ENCODE measurements at regions not wholly inside any gene's neighbourhood (a gene's known extent, or its start where the extent isn't known, plus 50 kb on each side); places are given as distances from the start of the nearest gene placed in this dataset.

GRCh38 chr13:70604448-70604847 is 496.2 kb upstream of the KLHL1 start:
- Histone ChIP-seq H3K4me1 (no peaks in the 10 kb centered on the region), H3K4me3 (no peak overlapping the region), H3K9me3 (no peaks in the 10 kb centered on the region), H3K36me3 (no peaks in the 10 kb centered on the region), H3K27ac (no peak overlapping the region), H3K27me3 (no peaks in the 10 kb centered on the region)
- intact Hi-C loops (cut with DNase I; ENCODE audit: low total_unique reads), result no loop called here
- DNase-seq, result no peak
- WGBS, 2 donors (ENCODE audit: low coverage in 1 of 2), result 41 to 54% methylated on average over 4 of the region's 4 CpGs
- TF ChIP-seq POLR2AphosphoS5 (IDR thresholded peaks at IDR 0.05) (no peak), POLR2A (IDR thresholded peaks at IDR 0.05) (no peak), EP300 (IDR thresholded peaks at IDR 0.05; ENCODE audit: low read depth) (no peak), CTCF (IDR thresholded peaks at IDR 0.05) (no peak)
- in situ Hi-C loops (cut with MboI; ENCODE audit: low pct_ligation_motif_present in 1 of 4, low pct_unique_long_range_greater_than_20kb in 1 of 4, low sequenced_read_pairs in 3 of 4), result no loop called here

GRCh38 chr13:70593716-70594115 is 485.5 kb upstream of the KLHL1 start:
- H3K9me3 ChIP-seq, result no peaks in the 10 kb centered on the region
- H3K27ac ChIP-seq, result no peak overlapping the region
- no peaks in the 10 kb centered on the region for H3K36me3 ChIP-seq
- 48 to 71% methylated on average over 2 to 3 of the region's 3 CpGs for WGBS, 2 donors (ENCODE audit: low coverage in 1 of 2)
- intact Hi-C loops (cut with DNase I; ENCODE audit: low total_unique reads) (no loop called here), in situ Hi-C loops (cut with MboI; ENCODE audit: low pct_ligation_motif_present in 1 of 4, low pct_unique_long_range_greater_than_20kb in 1 of 4, low sequenced_read_pairs in 3 of 4) (no loop called here)
- H3K27me3 ChIP-seq, result no peaks in the 10 kb centered on the region
- TF ChIP-seq EP300 (IDR thresholded peaks at IDR 0.05; ENCODE audit: low read depth) (no peak), POLR2A (IDR thresholded peaks at IDR 0.05) (no peak), POLR2AphosphoS5 (IDR thresholded peaks at IDR 0.05) (no peak), CTCF (IDR thresholded peaks at IDR 0.05) (no peak)
- no peak for DNase-seq
- H3K4me1 ChIP-seq, result no peaks in the 10 kb centered on the region
- H3K4me3 ChIP-seq, result no peak overlapping the region

- WGBS, 2 donors (ENCODE audit: low coverage in 1 of 2), result 61 to 73% methylated on average over 3 to 4 of the region's 4 CpGs
- TF ChIP-seq POLR2A (IDR thresholded peaks at IDR 0.05) (no peak), EP300 (IDR thresholded peaks at IDR 0.05; ENCODE audit: low read depth) (no peak), POLR2AphosphoS5 (IDR thresholded peaks at IDR 0.05) (no peak), CTCF (IDR thresholded peaks at IDR 0.05) (no peak)
- Histone ChIP-seq H3K27ac (no peak overlapping the region), H3K4me1 (no peaks in the 10 kb centered on the region), H3K9me3 (no peaks in the 10 kb centered on the region), H3K27me3 (no peaks in the 10 kb centered on the region), H3K4me3 (no peak overlapping the region), H3K36me3 (no peaks in the 10 kb centered on the region)
- no peak for DNase-seq
- in situ Hi-C loops (cut with MboI; ENCODE audit: low pct_ligation_motif_present in 1 of 4, low pct_unique_long_range_greater_than_20kb in 1 of 4, low sequenced_read_pairs in 3 of 4) (no loop called here), intact Hi-C loops (cut with DNase I; ENCODE audit: low total_unique reads) (no loop called here)
Observed at GRCh38 chr13:70585109-70585508, 476.9 kb upstream of the KLHL1 start.

GRCh38 chr13:70580825-70581224 is 472.6 kb upstream of the KLHL1 start:
- H3K4me1 ChIP-seq, result no peaks in the 10 kb centered on the region
- no peaks in the 10 kb centered on the region for H3K9me3 ChIP-seq
- no peak overlapping the region for H3K27ac ChIP-seq
- no peaks in the 10 kb centered on the region for H3K27me3 ChIP-seq
- H3K4me3 ChIP-seq, result no peak overlapping the region
- in situ Hi-C loops (cut with MboI; ENCODE audit: low pct_ligation_motif_present in 1 of 4, low pct_unique_long_range_greater_than_20kb in 1 of 4, low sequenced_read_pairs in 3 of 4) (no loop called here), intact Hi-C loops (cut with DNase I; ENCODE audit: low total_unique reads) (no loop called here)
- H3K36me3 ChIP-seq, result no peaks in the 10 kb centered on the region
- TF ChIP-seq EP300 (IDR thresholded peaks at IDR 0.05; ENCODE audit: low read depth) (no peak), CTCF (IDR thresholded peaks at IDR 0.05) (no peak), POLR2A (IDR thresholded peaks at IDR 0.05) (no peak), POLR2AphosphoS5 (IDR thresholded peaks at IDR 0.05) (no peak)
- DNase-seq, result no peak
